Prostate gland (tissue), 2 donors: ENCODE measurements at regions not wholly inside any gene's neighbourhood (a gene's known extent, or its start where the extent isn't known, plus 50 kb on each side); places are given as distances from the start of the nearest gene placed in this dataset.

Source experiments
- POLR2A ChIP-seq: fragments of 450-650 bp; IDR thresholded peaks from one replicate; pipeline ENCODE4 v1.6.1; 2016; ENCODE audit warnings: antibody characterized with exemption, mild to moderate bottlenecking
- POLR2AphosphoS5 ChIP-seq: sonication (generic); formaldehyde crosslinking; IDR thresholded peaks from one replicate; pipeline ENCODE4 v1.6.1; 2017; ENCODE audit warnings: antibody characterized with exemption
- TF ChIP-seq, protein P1 (sequence below), 4 experiments: fragments of 200-600 bp in 2 of 4; fragments of 450-650 bp in 2 of 4; sonication (generic) in 2 of 4; IDR thresholded peaks; 1 replicate in 3 of 4; 2 replicates in 1 of 4; pipeline ENCODE4 v1.5.1; 2016 to 2019; ENCODE audit warnings: antibody characterized with exemption in 4 of 4, mild to moderate bottlenecking in 2 of 4, moderate library complexity in 2 of 4

DNA sequence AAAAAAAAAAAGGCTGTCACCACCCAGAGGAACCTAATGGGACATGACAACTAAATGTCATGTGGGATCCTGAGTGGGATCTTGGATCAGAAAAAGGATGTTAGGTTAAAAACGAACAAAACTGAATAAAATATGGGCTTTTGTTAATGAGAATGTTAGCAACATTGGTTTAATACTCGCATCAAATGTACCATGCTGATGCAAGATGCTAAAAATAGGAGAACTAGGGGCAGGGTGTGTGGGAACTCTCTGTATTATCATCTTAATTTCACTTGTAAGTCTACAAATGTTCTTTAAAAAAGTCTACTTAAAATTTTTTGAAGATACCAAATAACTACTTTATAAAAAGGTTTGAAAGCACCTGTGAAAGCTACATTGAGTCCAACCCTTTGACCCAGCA lies 88.8 kb upstream of the PRR5 start:
- TF ChIP-seq POLR2A (no peak), POLR2AphosphoS5 (no peak)
- TF ChIP-seq, protein P1, sequence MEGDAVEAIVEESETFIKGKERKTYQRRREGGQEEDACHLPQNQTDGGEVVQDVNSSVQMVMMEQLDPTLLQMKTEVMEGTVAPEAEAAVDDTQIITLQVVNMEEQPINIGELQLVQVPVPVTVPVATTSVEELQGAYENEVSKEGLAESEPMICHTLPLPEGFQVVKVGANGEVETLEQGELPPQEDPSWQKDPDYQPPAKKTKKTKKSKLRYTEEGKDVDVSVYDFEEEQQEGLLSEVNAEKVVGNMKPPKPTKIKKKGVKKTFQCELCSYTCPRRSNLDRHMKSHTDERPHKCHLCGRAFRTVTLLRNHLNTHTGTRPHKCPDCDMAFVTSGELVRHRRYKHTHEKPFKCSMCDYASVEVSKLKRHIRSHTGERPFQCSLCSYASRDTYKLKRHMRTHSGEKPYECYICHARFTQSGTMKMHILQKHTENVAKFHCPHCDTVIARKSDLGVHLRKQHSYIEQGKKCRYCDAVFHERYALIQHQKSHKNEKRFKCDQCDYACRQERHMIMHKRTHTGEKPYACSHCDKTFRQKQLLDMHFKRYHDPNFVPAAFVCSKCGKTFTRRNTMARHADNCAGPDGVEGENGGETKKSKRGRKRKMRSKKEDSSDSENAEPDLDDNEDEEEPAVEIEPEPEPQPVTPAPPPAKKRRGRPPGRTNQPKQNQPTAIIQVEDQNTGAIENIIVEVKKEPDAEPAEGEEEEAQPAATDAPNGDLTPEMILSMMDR (IDR thresholded peaks at IDR 0.05) = no peak
